ENCODE measurements at regions not wholly inside any gene's neighbourhood (a gene's known extent, or its start where the extent isn't known, plus 50 kb on each side); places are given as distances from the start of the nearest gene placed in this dataset.

DNA sequence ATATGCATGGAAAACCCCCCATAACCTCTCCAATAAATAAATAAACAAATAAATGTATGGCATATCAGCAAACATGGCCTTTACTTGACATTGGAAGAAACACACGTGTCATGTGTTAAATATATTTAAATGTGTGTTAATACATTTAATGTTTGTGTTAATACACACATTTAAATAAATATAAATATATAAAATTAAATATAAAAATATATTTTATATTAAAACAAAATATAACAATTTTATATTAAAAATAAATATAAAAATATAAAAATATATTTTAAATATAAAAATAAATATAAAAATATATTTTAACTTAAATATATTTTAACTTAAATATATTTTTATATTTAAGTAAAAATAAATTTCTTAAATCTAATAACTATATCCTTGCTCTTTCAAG, 187.6 kb upstream of the CXXC4 start:
- Histone ChIP-seq H2AK5ac (ENCODE audit: low read depth, low read length) (no peak overlapping the region), H3K23me2 (ENCODE audit: low read depth, low read length) (no peaks in the 10 kb centered on the region), H2BK20ac (ENCODE audit: low read length) (no peak overlapping the region), H3K23ac (ENCODE audit: insufficient read length) (no peak overlapping the region), H4K20me1 (replicated peaks in 1 of 2; ENCODE audit: control insufficient read depth in 1 of 2, insufficient read depth in 2 of 2, low read length in 2 of 2) (no peaks in the 10 kb centered on the region), H4K8ac (ENCODE audit: extremely low read depth, insufficient read depth, low read length) (no peak overlapping the region), H4K91ac (replicated peaks; ENCODE audit: insufficient read length, low read length) (no peak overlapping the region), H3K18ac (ENCODE audit: extremely low read depth, low read length) (no peak overlapping the region), H3K79me1 (ENCODE audit: low read depth, low read length) (no peaks in the 10 kb centered on the region), H2BK15ac (ENCODE audit: low read length) (no peak overlapping the region), H3K27ac (ENCODE audit: low read depth, low read length) (no peak overlapping the region), H3K4me1 (replicated peaks in 1 of 4; ENCODE audit: control insufficient read depth in 3 of 4, insufficient read depth in 4 of 4, low read length in 3 of 4) (peaks cover 0 to 1% (median 0%) of the 10 kb centered on the region in 4 experiments; a peak in 1 of 7 replicates), H2AFZ (ENCODE audit: low read length) (no peak overlapping the region), H3K9ac (replicated peaks in 1 of 4; ENCODE audit: extremely low read depth in 1 of 4, low read depth in 3 of 4, low read length in 3 of 4) (no peak overlapping the region), H2BK5ac (ENCODE audit: low read depth, low read length) (no peak overlapping the region), H3K36me3 (ENCODE audit: control insufficient read depth in 2 of 4, insufficient read depth in 4 of 4, low read length in 3 of 4) (no peaks in the 10 kb centered on the region), H3K14ac (ENCODE audit: insufficient read length) (no peak overlapping the region), H2BK120ac (replicated peaks; ENCODE audit: low read depth, low read length) (no peak overlapping the region), H3K79me2 (ENCODE audit: control insufficient read depth in 1 of 2, insufficient read depth in 2 of 2, low read length in 2 of 2) (no peaks in the 10 kb centered on the region), H3K27me3 (replicated peaks in 1 of 4; ENCODE audit: control insufficient read depth in 3 of 4, extremely low read depth in 1 of 4, insufficient read depth in 3 of 4, low read length in 3 of 4) (no peaks in the 10 kb centered on the region), H3K4me2 (ENCODE audit: insufficient read depth in 1 of 2, low read depth in 2 of 2, low read length in 2 of 2) (no peak overlapping the region), H3K4ac (replicated peaks; ENCODE audit: insufficient read length, low read depth, low read length) (no peak overlapping the region), H3K9me3 (ENCODE audit: insufficient read depth in 2 of 2, low read depth in 1 of 2, low read length in 1 of 2) (no peaks in the 10 kb centered on the region; a peak in 1 of 4 replicates), H3K4me3 (ENCODE audit: extremely low read depth in 1 of 4, insufficient read depth in 2 of 4, low read depth in 3 of 4, low read length in 4 of 4) (no peak overlapping the region), H2BK12ac (ENCODE audit: low read depth, low read length) (no peak overlapping the region), H3K56ac (replicated peaks; ENCODE audit: insufficient read length, low read depth, low read length) (no peak overlapping the region), H4K5ac (ENCODE audit: insufficient read length, low read depth, low read length) (no peak overlapping the region)
- DNase-seq (ENCODE audit: low read depth in 1 of 2, low spot score in 2 of 2) (no peak), FAIRE-seq (no peak)
- no peak for TF ChIP-seq SAP30 (IDR thresholded peaks at IDR 0.05; ENCODE audit: insufficient read depth, insufficient replicate concordance, low read length)
- no peak for TF ChIP-seq HDAC6 (IDR thresholded peaks at IDR 0.05; ENCODE audit: low read depth, low read length)
- no peak for TF ChIP-seq CHD1 (IDR thresholded peaks at IDR 0.05; ENCODE audit: low read depth, low read length)
- TF ChIP-seq BCL11A (IDR thresholded peaks at IDR 0.05; ENCODE audit: low read depth in 2 of 2, low read length in 2 of 2), result no peak
- TF ChIP-seq CBX5 (IDR thresholded peaks at IDR 0.05; ENCODE audit: low read depth, low read length), result no peak
- TF ChIP-seq KDM4A (IDR thresholded peaks at IDR 0.05; ENCODE audit: low read depth, low read length, severe bottlenecking), result no peak
- TF ChIP-seq RFX5 (IDR thresholded peaks at IDR 0.05; ENCODE audit: borderline replicate concordance, low read depth, low read length), result no peak
- TF ChIP-seq RXRA (IDR thresholded peaks at IDR 0.05; ENCODE audit: insufficient read depth, low read depth, low read length), result no peak
- no peak for TF ChIP-seq TBP (IDR thresholded peaks at IDR 0.05; ENCODE audit: low read depth, low read length)
- no peak for TF ChIP-seq SP2 (IDR thresholded peaks at IDR 0.05; ENCODE audit: low read length)
- TF ChIP-seq GTF2F1 (IDR thresholded peaks at IDR 0.05; ENCODE audit: borderline replicate concordance, low read depth, low read length), result no peak
- CTCF ChIA-PET (ENCODE audit: partially characterized antibody), result no interaction called here
- 86% methylated on average over 1 of the region's 1 CpG; no CpG with 5 or more reads in 1 of the 2 experiments for WGBS, 2 experiments (ENCODE audit: extremely low coverage in 1 of 2, insufficient coverage in 1 of 2, insufficient read length in 1 of 2, insufficient replicate concordance in 2 of 2, low coverage in 1 of 2, low lambda C conversion rate in 2 of 2, missing lambda C conversion rate in 1 of 2)
- POLR2A ChIA-PET (ENCODE audit: partially characterized antibody), result no interaction called here

All from H1 (cell line).